ENCODE measurements at regions not wholly inside any gene's neighbourhood (a gene's known extent, or its start where the extent isn't known, plus 50 kb on each side); places are given as distances from the start of the nearest gene placed in this dataset.
"Not testable (repeated sequence)": the region's sequence is repeated elsewhere in the genome, so short reads cannot be mapped to it uniquely, and the experiment has no call there.

DNA sequence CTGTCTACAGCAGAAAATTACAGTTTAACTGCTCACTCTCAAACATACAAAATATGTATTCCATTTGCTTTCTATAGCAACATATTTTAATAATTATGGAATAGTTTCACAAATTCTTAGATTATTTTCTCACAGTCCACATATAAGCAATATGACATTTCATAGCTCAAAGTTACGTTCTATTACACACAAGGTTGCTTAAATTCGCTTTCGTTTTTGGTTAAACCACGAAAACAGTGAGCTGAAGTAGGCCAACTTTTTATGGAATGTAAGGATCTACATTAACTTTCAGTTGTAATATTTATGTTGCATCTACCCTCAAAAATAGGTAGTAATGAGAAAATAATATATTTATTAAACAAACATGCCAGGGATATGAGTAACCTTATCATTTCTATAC is 966.0 kb upstream of the ACO1 start:
- Histone ChIP-seq H3K4me3 (no peak overlapping the region), H3K27ac (no peak overlapping the region), H3K36me3 (ENCODE audit: low read depth, missing control alignments) (no peaks in the 10 kb centered on the region), H3K4me1 (no peaks in the 10 kb centered on the region), H3K27me3 (no peaks in the 10 kb centered on the region), H3K9me3 (no peaks in the 10 kb centered on the region)
- WGBS, 2 donors: 94 to 95% methylated on average over 4 of the region's 4 CpGs
- intact Hi-C loops (cut with DNase I; ENCODE audit: low total_unique reads): no loop called here
- TF ChIP-seq, protein P1, sequence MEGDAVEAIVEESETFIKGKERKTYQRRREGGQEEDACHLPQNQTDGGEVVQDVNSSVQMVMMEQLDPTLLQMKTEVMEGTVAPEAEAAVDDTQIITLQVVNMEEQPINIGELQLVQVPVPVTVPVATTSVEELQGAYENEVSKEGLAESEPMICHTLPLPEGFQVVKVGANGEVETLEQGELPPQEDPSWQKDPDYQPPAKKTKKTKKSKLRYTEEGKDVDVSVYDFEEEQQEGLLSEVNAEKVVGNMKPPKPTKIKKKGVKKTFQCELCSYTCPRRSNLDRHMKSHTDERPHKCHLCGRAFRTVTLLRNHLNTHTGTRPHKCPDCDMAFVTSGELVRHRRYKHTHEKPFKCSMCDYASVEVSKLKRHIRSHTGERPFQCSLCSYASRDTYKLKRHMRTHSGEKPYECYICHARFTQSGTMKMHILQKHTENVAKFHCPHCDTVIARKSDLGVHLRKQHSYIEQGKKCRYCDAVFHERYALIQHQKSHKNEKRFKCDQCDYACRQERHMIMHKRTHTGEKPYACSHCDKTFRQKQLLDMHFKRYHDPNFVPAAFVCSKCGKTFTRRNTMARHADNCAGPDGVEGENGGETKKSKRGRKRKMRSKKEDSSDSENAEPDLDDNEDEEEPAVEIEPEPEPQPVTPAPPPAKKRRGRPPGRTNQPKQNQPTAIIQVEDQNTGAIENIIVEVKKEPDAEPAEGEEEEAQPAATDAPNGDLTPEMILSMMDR (IDR thresholded peaks at IDR 0.05): no peak
- no peak for TF ChIP-seq POLR2A (IDR thresholded peaks at IDR 0.05)
- no peak for DNase-seq

DNA sequence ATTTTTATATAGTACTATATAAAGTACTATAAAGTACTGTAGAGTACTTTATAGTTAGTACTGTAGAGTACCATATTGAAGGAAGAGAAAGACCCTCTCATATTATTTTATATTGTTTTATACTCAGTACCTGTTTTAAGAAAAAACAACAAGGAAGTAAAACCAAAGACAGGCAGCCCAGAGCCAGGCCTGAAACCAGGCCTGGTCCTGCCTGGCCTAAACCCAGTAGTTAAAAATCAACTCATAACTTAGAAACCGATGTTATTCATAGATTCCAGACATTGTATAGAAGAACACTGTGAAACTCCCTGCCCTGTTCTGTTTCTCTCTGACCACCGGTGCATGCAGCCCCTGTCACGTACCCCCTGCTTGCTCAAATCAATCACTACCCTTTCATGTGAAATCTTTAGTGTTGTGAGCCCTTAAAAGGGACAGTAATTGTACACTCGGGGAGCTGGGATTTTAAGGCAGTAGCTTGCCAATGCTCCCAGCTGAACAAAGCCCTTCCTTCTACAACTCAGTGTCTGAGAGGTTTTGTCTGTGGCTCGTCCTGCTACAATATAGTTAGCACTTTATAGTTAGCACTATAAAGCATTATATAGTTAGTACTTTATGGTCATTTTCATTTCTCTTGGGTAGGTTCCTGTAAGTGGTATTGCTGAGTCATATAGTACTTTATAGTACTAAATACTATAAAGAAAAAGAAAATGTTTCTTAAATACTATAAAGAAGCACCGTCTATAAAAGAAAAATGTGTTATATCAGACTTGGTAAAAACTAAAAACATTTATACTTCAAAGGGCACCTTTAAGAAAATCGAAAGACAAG is 940.6 kb upstream of the ACO1 start:
- H3K36me3 ChIP-seq (ENCODE audit: low read depth, missing control alignments); intact Hi-C loops (cut with DNase I; ENCODE audit: low total_unique reads); H3K27ac ChIP-seq; DNase-seq; H3K4me3 ChIP-seq; H3K9me3 ChIP-seq; H3K27me3 ChIP-seq; H3K4me1 ChIP-seq: not testable (repeated sequence)
- WGBS, 2 donors: 70 to 74% methylated on average over 7 of the region's 7 CpGs

DNA sequence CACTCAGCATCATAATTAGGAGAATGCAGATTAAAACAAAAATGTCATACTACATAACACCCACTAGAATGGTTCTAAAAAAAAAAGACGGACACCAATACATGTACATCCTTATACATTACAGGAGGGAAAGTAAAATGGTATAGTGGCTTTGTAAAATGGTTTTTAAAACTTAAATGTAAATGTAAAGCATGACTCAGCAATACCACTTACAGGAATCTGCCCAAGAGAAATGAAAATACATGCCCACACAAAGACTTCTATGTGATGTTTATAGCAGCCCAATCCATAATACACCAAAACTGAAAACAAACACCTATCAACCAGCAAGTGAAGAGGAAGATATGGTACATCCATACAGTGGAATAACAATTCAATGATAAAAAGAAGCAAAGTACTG is 939.1 kb upstream of the ACO1 start:
- no peaks in the 10 kb centered on the region for H3K27me3 ChIP-seq
- intact Hi-C loops (cut with DNase I; ENCODE audit: low total_unique reads): no loop called here
- TF ChIP-seq POLR2A (IDR thresholded peaks at IDR 0.05): no peak
- TF ChIP-seq, protein P1 (IDR thresholded peaks at IDR 0.05): no peak
- H3K4me3 ChIP-seq: no peak overlapping the region
- WGBS, 2 donors: 94 to 100% methylated on average over 1 of the region's 1 CpG
- no peak overlapping the region for H3K27ac ChIP-seq
- H3K36me3 ChIP-seq (ENCODE audit: low read depth, missing control alignments): no peaks in the 10 kb centered on the region
- DNase-seq: no peak
- no peaks in the 10 kb centered on the region for H3K9me3 ChIP-seq
- H3K4me1 ChIP-seq: no peaks in the 10 kb centered on the region

DNA sequence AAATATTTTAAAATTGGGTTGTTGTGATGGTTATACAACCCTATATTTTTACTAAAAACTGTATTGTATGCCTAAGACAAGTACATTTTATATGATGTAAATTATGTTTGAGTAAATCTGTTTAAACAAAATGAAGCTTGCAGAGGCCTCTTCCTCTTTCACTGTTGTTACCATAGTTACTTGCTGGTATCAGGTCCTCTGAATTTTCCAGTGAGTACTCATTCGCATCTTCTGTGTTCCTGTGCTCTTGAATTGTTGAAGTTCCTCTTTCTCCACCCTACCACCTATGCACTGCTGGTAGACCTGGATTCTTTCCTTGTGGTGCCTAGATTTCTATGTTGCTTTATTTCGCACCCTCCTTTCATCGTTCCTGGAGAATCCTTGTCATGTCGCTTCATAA is 938.5 kb upstream of the ACO1 start:
- H3K4me3 ChIP-seq: no peak overlapping the region
- no peaks in the 10 kb centered on the region for H3K27me3 ChIP-seq
- TF ChIP-seq, protein P1 (IDR thresholded peaks at IDR 0.05): no peak
- no peak for TF ChIP-seq POLR2A (IDR thresholded peaks at IDR 0.05)
- DNase-seq: no peak
- no peak overlapping the region for H3K27ac ChIP-seq
- no peaks in the 10 kb centered on the region for H3K4me1 ChIP-seq
- no peaks in the 10 kb centered on the region for H3K9me3 ChIP-seq
- intact Hi-C loops (cut with DNase I; ENCODE audit: low total_unique reads): no loop called here
- H3K36me3 ChIP-seq (ENCODE audit: low read depth, missing control alignments): no peaks in the 10 kb centered on the region
- 95% methylated on average over 4 of the region's 4 CpGs for WGBS, 2 donors

GRCh38 chr9:31467075-31467474 is 917.4 kb upstream of the ACO1 start:
- H3K36me3 ChIP-seq (ENCODE audit: low read depth, missing control alignments): no peaks in the 10 kb centered on the region
- no peaks in the 10 kb centered on the region for H3K27me3 ChIP-seq
- H3K9me3 ChIP-seq: no peaks in the 10 kb centered on the region
- no peaks in the 10 kb centered on the region for H3K4me1 ChIP-seq
- H3K4me3 ChIP-seq: no peak overlapping the region
- intact Hi-C loops (cut with DNase I; ENCODE audit: low total_unique reads): no loop called here
- DNase-seq: no peak
- 84 to 96% methylated on average over 4 of the region's 4 CpGs for WGBS, 2 donors
- H3K27ac ChIP-seq: no peak overlapping the region
- TF ChIP-seq, protein P1 (IDR thresholded peaks at IDR 0.05): no peak
- TF ChIP-seq POLR2A (IDR thresholded peaks at IDR 0.05): no peak

Measured in testis (tissue), 2 donors.